IMR-90 (cell line): ENCODE measurements at regions not wholly inside any gene's neighbourhood (a gene's known extent, or its start where the extent isn't known, plus 50 kb on each side); places are given as distances from the start of the nearest gene placed in this dataset.
"Not testable (repeated sequence)": the region's sequence is repeated elsewhere in the genome, so short reads cannot be mapped to it uniquely, and the experiment has no call there.

Experiments
- ATAC-seq: fragments of 200-7000 bp; cut with Tn5 transposase; 2 replicates; pipeline ENCODE4 v1.9.1; 2020; ENCODE audit warnings: low read depth, mild to moderate bottlenecking, moderate library complexity
- BruUV-seq: library from RNA; stranded (reverse); fragments of 400-500 nt; replicated peaks from 2 replicates; lab custom pipeline; 2021; lab: Mats Ljungman, UMichigan
- CTCF ChIA-PET: fragments of 300-600 bp; formaldehyde crosslinking; extraction: SDS; loops from one replicate; lab custom pipeline; 2021; ENCODE audit warnings: antibody characterized with exemption; lab: Yijun Ruan, JAX
- POLR2A ChIA-PET: fragments of 300-600 bp; sonication (Branson Sonifier 250); formaldehyde crosslinking; loops from one replicate; lab custom pipeline; 2022; ENCODE audit warnings: antibody characterized with exemption; ENCODE audit not compliant: unreplicated experiment; lab: Charles Lee
- DNase-seq: peaks from one replicate; pipeline ENCODE4 v3.0.0; 2013
- H2AFZ ChIP-seq: replicated peaks from 2 replicates; pipeline ENCODE3; 2013; ENCODE audit warnings: low read length, mild to moderate bottlenecking; ENCODE audit not compliant: poor library complexity
- H2AK5ac ChIP-seq: 2 replicates; pipeline ENCODE4 v1.6.1; 2013; ENCODE audit warnings: low read depth, low read length, inconsistent platforms
- H2AK9ac ChIP-seq: replicated peaks from 2 replicates; pipeline ENCODE3; 2013; ENCODE audit warnings: mild to moderate bottlenecking, low read depth, low read length, moderate library complexity; ENCODE audit not compliant: poor library complexity
- H2BK120ac ChIP-seq: 2 replicates; pipeline ENCODE4 v1.6.1; 2013; ENCODE audit warnings: low read depth, low read length, inconsistent platforms
- H2BK15ac ChIP-seq: 3 replicates; pipeline ENCODE4 v1.6.1; 2013; ENCODE audit warnings: low read depth, low read length, inconsistent platforms
- H2BK20ac ChIP-seq: 2 replicates; pipeline ENCODE4 v1.6.1; 2013; ENCODE audit warnings: low read depth, mild to moderate bottlenecking, inconsistent platforms, low read length, moderate library complexity
- H2BK5ac ChIP-seq: 2 replicates; pipeline ENCODE4 v1.6.1; 2013; ENCODE audit warnings: mild to moderate bottlenecking, low read depth, low read length, inconsistent platforms; ENCODE audit not compliant: poor library complexity, severe bottlenecking
- H3K14ac ChIP-seq: replicated peaks from 2 replicates; pipeline ENCODE4 v1.6.1; 2013; ENCODE audit warnings: low read depth, low read length, inconsistent platforms
- H3K18ac ChIP-seq: 2 replicates; pipeline ENCODE4 v1.6.1; 2013; ENCODE audit warnings: low read depth, low read length, control low read depth
- H3K23ac ChIP-seq: 2 replicates; pipeline ENCODE4 v1.6.1; 2013; ENCODE audit warnings: low read depth, low read length, inconsistent platforms
- H3K27ac ChIP-seq: 2 replicates; pipeline ENCODE4 v1.5.1; 2013; ENCODE audit warnings: mild to moderate bottlenecking, control low read depth, low read length; ENCODE audit not compliant: insufficient read depth
- H3K27me3 ChIP-seq: 2 replicates; pipeline ENCODE4 v1.6.1; 2013; ENCODE audit warnings: low read length; ENCODE audit not compliant: control insufficient read depth, insufficient read depth
- H3K36me3 ChIP-seq: 2 replicates; pipeline ENCODE4 v1.6.1; 2013; ENCODE audit warnings: low read length, mixed read lengths; ENCODE audit not compliant: control insufficient read depth, insufficient read depth
- H3K4ac ChIP-seq: 2 replicates; pipeline ENCODE4 v1.6.1; 2013; ENCODE audit warnings: low read depth, low read length, inconsistent platforms
- H3K4me1 ChIP-seq: 2 replicates; pipeline ENCODE4 v1.6.1; 2013; ENCODE audit warnings: low read length, mixed read lengths; ENCODE audit not compliant: control insufficient read depth, insufficient read depth
- H3K4me2 ChIP-seq: 2 replicates; pipeline ENCODE4 v1.6.1; 2013; ENCODE audit warnings: low read depth, mild to moderate bottlenecking, control low read depth, low read length, moderate library complexity
- H3K4me3 ChIP-seq: 2 replicates; pipeline ENCODE4 v1.5.1; 2013; ENCODE audit warnings: low read depth, mild to moderate bottlenecking, control low read depth, low read length, moderate library complexity; ENCODE audit not compliant: insufficient read depth
- H3K56ac ChIP-seq: 2 replicates; pipeline ENCODE4 v1.6.1; 2013; ENCODE audit warnings: low read length, inconsistent platforms; ENCODE audit not compliant: insufficient read depth; ENCODE audit errors: extremely low read depth
- H3K79me1 ChIP-seq, 2 experiments: 2 replicates each; pipeline ENCODE4 v1.6.1; 2013; ENCODE audit warnings: low read length in 2 of 2, inconsistent platforms in 1 of 2, low read depth in 1 of 2
- H3K9ac ChIP-seq: 2 replicates; pipeline ENCODE4 v1.6.1; 2013; ENCODE audit warnings: low read depth, low read length, control low read depth
- H3K9me1 ChIP-seq: 2 replicates; pipeline ENCODE4 v1.6.1; 2013; ENCODE audit warnings: low read length, inconsistent platforms; ENCODE audit not compliant: insufficient read depth
- H3K9me3 ChIP-seq: 2 replicates; pipeline ENCODE4 v1.6.1; 2013; ENCODE audit warnings: low read length; ENCODE audit not compliant: control insufficient read depth, insufficient read depth
- H4K20me1 ChIP-seq: 2 replicates; pipeline ENCODE4 v1.6.1; 2013; ENCODE audit warnings: low read length, inconsistent platforms; ENCODE audit not compliant: insufficient read depth
- H4K5ac ChIP-seq: 2 replicates; pipeline ENCODE4 v1.6.1; 2013; ENCODE audit warnings: mild to moderate bottlenecking, low read depth, low read length, control low read depth
- H4K8ac ChIP-seq, 2 experiments: 2 replicates each; pipeline ENCODE4 v1.6.1; 2013; ENCODE audit warnings: low read depth in 2 of 2, low read length in 2 of 2, control low read depth in 1 of 2, inconsistent platforms in 1 of 2
- H4K91ac ChIP-seq: 2 replicates; pipeline ENCODE4 v1.6.1; 2013; ENCODE audit warnings: low read depth, low read length, inconsistent platforms; ENCODE audit not compliant: insufficient read depth
- WGBS, 2 experiments: methylation state at CpG; one replicate each; pipeline versions ENCODE4 v1.1.5 to v1.1.7; 2013; ENCODE audit warnings: missing lambda C conversion rate in 2 of 2; ENCODE audit not compliant: insufficient read length in 1 of 2; ENCODE audit errors: extremely low coverage in 2 of 2; 5-methylcytosine and 5-hydroxymethylcytosine counted together
- dilution Hi-C: fragments of 300-500 bp; cut with HindIII; formaldehyde crosslinking; loops from one replicate; pipeline ENCODE4 v1.14.3; 2018; ENCODE audit warnings: low sequenced_read_pairs; ENCODE audit not compliant: unreplicated experiment
- in situ Hi-C: fragments of 300-500 bp; cut with MboI; formaldehyde crosslinking; loops from 3 replicates; pipeline ENCODE4 v1.14.3; 2019; ENCODE audit warnings: low sequenced_read_pairs, inconsistent platforms, mixed read lengths
- intact Hi-C: fragments of 100-400 bp; cut with micrococcal nuclease; formaldehyde crosslinking; loops from 2 replicates; pipeline ENCODE4 v1.10.0; 2022

- H3K4ac ChIP-seq, H2BK15ac ChIP-seq, H3K36me3 ChIP-seq, H3K4me2 ChIP-seq, CTCF ChIA-PET, H2BK5ac ChIP-seq, H2AK5ac ChIP-seq, H3K9ac ChIP-seq, H3K18ac ChIP-seq, H3K56ac ChIP-seq, BruUV-seq, H3K14ac ChIP-seq, H2BK20ac ChIP-seq, H2BK120ac ChIP-seq, DNase-seq, H3K9me1 ChIP-seq, POLR2A ChIA-PET, ATAC-seq, in situ Hi-C loops, H2AK9ac ChIP-seq, H4K20me1 ChIP-seq, H3K4me3 ChIP-seq, H3K23ac ChIP-seq, H4K91ac ChIP-seq, H3K27ac ChIP-seq, H4K8ac ChIP-seq, H3K9me3 ChIP-seq, H4K5ac ChIP-seq, dilution Hi-C loops, H3K27me3 ChIP-seq, intact Hi-C loops, H3K4me1 ChIP-seq, H3K79me1 ChIP-seq, H2AFZ ChIP-seq: not testable (repeated sequence)
- WGBS, 2 experiments = no CpG with 5 or more reads among the region's 2 CpGs
These were observed 88.5 kb upstream of the DPH5 start for GRCh38 chr1:101114128-101114527.
